Testis (tissue), 2 donors: ENCODE measurements at regions not wholly inside any gene's neighbourhood (a gene's known extent, or its start where the extent isn't known, plus 50 kb on each side); places are given as distances from the start of the nearest gene placed in this dataset.

Experiments
- CTCF ChIP-seq, 3 experiments: fragments of 450-650 bp in 2 of 3; fragments of 200-600 bp in 1 of 3; sonication (generic) in 1 of 3; IDR thresholded peaks; one replicate each; pipeline ENCODE4 v1.5.1; 2016 to 2019; ENCODE audit warnings: antibody characterized with exemption in 3 of 3, mild to moderate bottlenecking in 2 of 3, moderate library complexity in 1 of 3
- POLR2A ChIP-seq: fragments of 450-650 bp; IDR thresholded peaks from one replicate; pipeline ENCODE4 v1.6.1; 2017; ENCODE audit warnings: antibody characterized with exemption, mild to moderate bottlenecking, moderate library complexity

- no peak for TF ChIP-seq POLR2A
- TF ChIP-seq CTCF (IDR thresholded peaks at IDR 0.05) = no peak
Observed at GRCh38 chr4:78691971-78692821, 84.0 kb upstream of the BMP2K start.
